ENCODE measurements at regions not wholly inside any gene's neighbourhood (a gene's known extent, or its start where the extent isn't known, plus 50 kb on each side); places are given as distances from the start of the nearest gene placed in this dataset.

GRCh38 chr5:108659531-108659930 is 88.2 kb upstream of the FER start:
- no peak overlapping the region for H3K27ac ChIP-seq (ENCODE audit: low read depth, low read length)
- H3K4me3 Mint-ChIP-seq: no peak overlapping the region
- peaks cover 8% of the 10 kb centered on the region for H3K27me3 Mint-ChIP-seq (ENCODE audit: insufficient read depth)
- no peaks in the 10 kb centered on the region for H3K36me3 Mint-ChIP-seq (ENCODE audit: low read depth)
- 0 to 60% methylated on average over 1 to 3 of the region's 3 CpGs for WGBS, 2 experiments (ENCODE audit: insufficient coverage in 1 of 2, insufficient read length in 1 of 2)
- TF ChIP-seq CTCF (conservative IDR thresholded peaks at IDR 0.05): no peak
- H3K27me3 ChIP-seq (ENCODE audit: control insufficient read depth, insufficient read depth, low read length, poor library complexity, severe bottlenecking): no peaks in the 10 kb centered on the region
- no peaks in the 10 kb centered on the region for H3K9me3 Mint-ChIP-seq
- H3K27ac Mint-ChIP-seq: no peak overlapping the region
- H3K4me1 Mint-ChIP-seq: peaks cover 5% of the 10 kb centered on the region
- no peak overlapping the region for H3K9ac ChIP-seq (ENCODE audit: extremely low read depth, low read length, poor library complexity, severe bottlenecking)
- no peaks in the 10 kb centered on the region for H3K4me1 ChIP-seq (ENCODE audit: control insufficient read depth, insufficient read depth, low read length)
- no peaks in the 10 kb centered on the region for H3K36me3 ChIP-seq (ENCODE audit: control insufficient read depth, insufficient read depth, low read length)
- H3K9me3 ChIP-seq (ENCODE audit: control insufficient read depth, low read length): no peaks in the 10 kb centered on the region
- DNase-seq: no peak
- H3K4me3 ChIP-seq (ENCODE audit: low read length): no peak overlapping the region

GRCh38 chr5:108655750-108656450 is 91.8 kb upstream of the FER start:
- Mint-ChIP-seq H3K36me3 (ENCODE audit: low read depth) (no peaks in the 10 kb centered on the region), H3K27ac (no peak overlapping the region), H3K9me3 (no peaks in the 10 kb centered on the region), H3K27me3 (ENCODE audit: insufficient read depth) (peaks cover 8% of the 10 kb centered on the region), H3K4me1 (peaks cover 5% of the 10 kb centered on the region), H3K4me3 (no peak overlapping the region)
- no peak overlapping the region for H3K9ac ChIP-seq (ENCODE audit: extremely low read depth, low read length, poor library complexity, severe bottlenecking)
- no peaks in the 10 kb centered on the region for H3K27me3 ChIP-seq (ENCODE audit: control insufficient read depth, insufficient read depth, low read length, poor library complexity, severe bottlenecking)
- H3K4me3 ChIP-seq (ENCODE audit: low read length): no peak overlapping the region
- 83 to 90% methylated on average over 2 to 5 of the region's 5 CpGs for WGBS, 2 experiments (ENCODE audit: insufficient coverage in 1 of 2, insufficient read length in 1 of 2)
- no peak for TF ChIP-seq CTCF (conservative IDR thresholded peaks at IDR 0.05)
- H3K36me3 ChIP-seq (ENCODE audit: control insufficient read depth, insufficient read depth, low read length): no peaks in the 10 kb centered on the region
- no peak overlapping the region for H3K27ac ChIP-seq (ENCODE audit: low read depth, low read length)
- no peaks in the 10 kb centered on the region for H3K9me3 ChIP-seq (ENCODE audit: control insufficient read depth, low read length)
- H3K4me1 ChIP-seq (ENCODE audit: control insufficient read depth, insufficient read depth, low read length): no peaks in the 10 kb centered on the region
- no peak for DNase-seq

- Mint-ChIP-seq H3K27me3 (ENCODE audit: insufficient read depth) (peaks cover 4% of the 10 kb centered on the region), H3K9me3 (no peaks in the 10 kb centered on the region), H3K36me3 (ENCODE audit: low read depth) (no peaks in the 10 kb centered on the region), H3K4me1 (peaks cover 5% of the 10 kb centered on the region), H3K4me3 (no peak overlapping the region), H3K27ac (no peak overlapping the region)
- TF ChIP-seq CTCF (conservative IDR thresholded peaks at IDR 0.05): no peak
- Histone ChIP-seq H3K9me3 (ENCODE audit: control insufficient read depth, low read length) (no peaks in the 10 kb centered on the region), H3K36me3 (ENCODE audit: control insufficient read depth, insufficient read depth, low read length) (no peaks in the 10 kb centered on the region), H3K4me1 (ENCODE audit: control insufficient read depth, insufficient read depth, low read length) (no peaks in the 10 kb centered on the region), H3K4me3 (ENCODE audit: low read length) (no peak overlapping the region), H3K9ac (ENCODE audit: extremely low read depth, low read length, poor library complexity, severe bottlenecking) (no peak overlapping the region), H3K27ac (ENCODE audit: low read depth, low read length) (no peak overlapping the region), H3K27me3 (ENCODE audit: control insufficient read depth, insufficient read depth, low read length, poor library complexity, severe bottlenecking) (no peaks in the 10 kb centered on the region)
- no peak for DNase-seq
- 90 to 100% methylated on average over 1 of the region's 1 CpG for WGBS, 2 experiments (ENCODE audit: insufficient coverage in 1 of 2, insufficient read length in 1 of 2)
These were observed 93.6 kb upstream of the FER start for GRCh38 chr5:108654051-108654450.
